ENCODE measurements at regions not wholly inside any gene's neighbourhood (a gene's known extent, or its start where the extent isn't known, plus 50 kb on each side); places are given as distances from the start of the nearest gene placed in this dataset.

GRCh38 chr15:25068696-25069095, 113.9 kb downstream of the SNRPN start:
- DNase-seq (ENCODE audit: low read depth) = no peak
- TF ChIP-seq, protein P1, sequence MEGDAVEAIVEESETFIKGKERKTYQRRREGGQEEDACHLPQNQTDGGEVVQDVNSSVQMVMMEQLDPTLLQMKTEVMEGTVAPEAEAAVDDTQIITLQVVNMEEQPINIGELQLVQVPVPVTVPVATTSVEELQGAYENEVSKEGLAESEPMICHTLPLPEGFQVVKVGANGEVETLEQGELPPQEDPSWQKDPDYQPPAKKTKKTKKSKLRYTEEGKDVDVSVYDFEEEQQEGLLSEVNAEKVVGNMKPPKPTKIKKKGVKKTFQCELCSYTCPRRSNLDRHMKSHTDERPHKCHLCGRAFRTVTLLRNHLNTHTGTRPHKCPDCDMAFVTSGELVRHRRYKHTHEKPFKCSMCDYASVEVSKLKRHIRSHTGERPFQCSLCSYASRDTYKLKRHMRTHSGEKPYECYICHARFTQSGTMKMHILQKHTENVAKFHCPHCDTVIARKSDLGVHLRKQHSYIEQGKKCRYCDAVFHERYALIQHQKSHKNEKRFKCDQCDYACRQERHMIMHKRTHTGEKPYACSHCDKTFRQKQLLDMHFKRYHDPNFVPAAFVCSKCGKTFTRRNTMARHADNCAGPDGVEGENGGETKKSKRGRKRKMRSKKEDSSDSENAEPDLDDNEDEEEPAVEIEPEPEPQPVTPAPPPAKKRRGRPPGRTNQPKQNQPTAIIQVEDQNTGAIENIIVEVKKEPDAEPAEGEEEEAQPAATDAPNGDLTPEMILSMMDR (IDR thresholded peaks at IDR 0.05; ENCODE audit: control insufficient read depth, insufficient read depth, low read depth, low read length, missing control alignments) = no peak
- no peak overlapping the region for H3K4me3 ChIP-seq (ENCODE audit: control insufficient read depth, low read depth, low read length)

- no peak overlapping the region for H3K4me3 ChIP-seq (ENCODE audit: control insufficient read depth, low read depth, low read length)
- no peak for DNase-seq (ENCODE audit: low read depth)
- TF ChIP-seq, protein P1 (IDR thresholded peaks at IDR 0.05; ENCODE audit: control insufficient read depth, insufficient read depth, low read depth, low read length, missing control alignments) = no peak
These were observed 115.7 kb downstream of the SNRPN start for GRCh38 chr15:25070353-25070963.

GRCh38 chr15:25072857-25073476, 118.2 kb downstream of the SNRPN start:
- DNase-seq (ENCODE audit: low read depth) = no peak
- TF ChIP-seq, protein P1 (IDR thresholded peaks at IDR 0.05; ENCODE audit: control insufficient read depth, insufficient read depth, low read depth, low read length, missing control alignments) = no peak
- no peak overlapping the region for H3K4me3 ChIP-seq (ENCODE audit: control insufficient read depth, low read depth, low read length)

GRCh38 chr15:25087137-25087536, 132.3 kb downstream of the SNRPN start:
- H3K4me3 ChIP-seq (ENCODE audit: control insufficient read depth, low read depth, low read length) = no peak overlapping the region
- DNase-seq (ENCODE audit: low read depth) = no peak
- TF ChIP-seq, protein P1 (IDR thresholded peaks at IDR 0.05; ENCODE audit: control insufficient read depth, insufficient read depth, low read depth, low read length, missing control alignments) = no peak

DNA sequence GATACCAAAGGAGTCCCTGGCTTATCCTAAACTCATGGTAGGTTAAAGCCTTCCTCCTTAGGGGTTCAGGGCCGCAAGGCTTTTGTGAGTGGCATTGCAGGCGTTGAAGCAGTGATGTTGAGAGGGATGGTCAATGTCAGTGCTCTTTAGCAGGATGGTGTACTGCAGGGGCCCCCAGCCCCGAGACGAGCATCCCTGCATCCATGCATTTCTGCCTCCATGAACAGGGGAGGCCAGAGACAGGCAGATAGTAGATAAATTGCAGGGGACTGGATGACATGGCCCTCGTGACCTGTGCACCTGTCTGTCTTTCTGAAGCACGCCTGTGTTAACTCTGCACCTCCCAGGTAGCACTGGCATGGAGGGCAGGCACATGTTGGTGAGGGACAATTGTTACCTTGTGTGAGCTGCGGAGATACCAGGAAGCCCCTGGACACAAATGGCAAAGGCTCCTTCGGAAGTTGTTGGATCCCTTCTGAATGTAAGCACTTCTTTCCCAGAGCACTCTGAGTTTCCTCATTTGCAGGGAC, 133.5 kb downstream of the SNRPN start:
- no peak overlapping the region for H3K4me3 ChIP-seq (ENCODE audit: control insufficient read depth, low read depth, low read length)
- TF ChIP-seq, protein P1 (IDR thresholded peaks at IDR 0.05; ENCODE audit: control insufficient read depth, insufficient read depth, low read depth, low read length, missing control alignments) = no peak
- no peak for DNase-seq (ENCODE audit: low read depth)

DNA sequence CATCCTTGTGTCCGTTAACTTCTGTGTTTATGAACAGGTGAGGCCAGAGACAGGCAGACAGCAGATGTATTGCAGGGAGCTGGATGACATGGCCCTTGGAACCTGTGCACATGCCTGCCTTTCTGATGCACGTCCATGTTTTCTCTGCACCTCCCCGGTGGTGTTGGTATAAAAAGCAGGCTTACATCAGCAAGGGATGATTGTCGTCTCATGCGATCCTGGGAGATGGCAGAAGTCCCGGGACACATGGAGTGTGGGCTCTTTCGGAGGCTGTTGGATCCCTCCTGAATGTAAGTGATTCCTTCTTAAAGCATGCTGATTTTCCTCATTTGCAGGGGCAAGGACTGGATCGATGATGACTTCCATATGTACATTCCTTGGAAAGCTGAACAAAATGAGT, 134.8 kb downstream of the SNRPN start:
- TF ChIP-seq, protein P1 (IDR thresholded peaks at IDR 0.05; ENCODE audit: control insufficient read depth, insufficient read depth, low read depth, low read length, missing control alignments) = no peak
- H3K4me3 ChIP-seq (ENCODE audit: control insufficient read depth, low read depth, low read length) = no peak overlapping the region
- no peak for DNase-seq (ENCODE audit: low read depth)
